ENCODE measurements at regions not wholly inside any gene's neighbourhood (a gene's known extent, or its start where the extent isn't known, plus 50 kb on each side); places are given as distances from the start of the nearest gene placed in this dataset.
"Not testable (repeated sequence)": the region's sequence is repeated elsewhere in the genome, so short reads cannot be mapped to it uniquely, and the experiment has no call there.

GRCh38 chr9:79028101-79028500 is 543.7 kb upstream of the TLE4 start:
- DNase-seq, result no peak
- in situ Hi-C loops (cut with HindIII; ENCODE audit: low pct_ligation_motif_present, low pct_unique_long_range_greater_than_20kb, low sequenced_read_pairs), result no loop called here

GRCh38 chr9:79034583-79034982 is 537.2 kb upstream of the TLE4 start:
- in situ Hi-C loops (cut with HindIII; ENCODE audit: low pct_ligation_motif_present, low pct_unique_long_range_greater_than_20kb, low sequenced_read_pairs), result no loop called here
- DNase-seq, result no peak

- no peak for DNase-seq
- in situ Hi-C loops (cut with HindIII; ENCODE audit: low pct_ligation_motif_present, low pct_unique_long_range_greater_than_20kb, low sequenced_read_pairs), result no loop called here
These were observed 534.4 kb upstream of the TLE4 start for GRCh38 chr9:79037338-79037737.

GRCh38 chr9:79040671-79041070 is 531.1 kb upstream of the TLE4 start:
- no peak for DNase-seq
- in situ Hi-C loops (cut with HindIII; ENCODE audit: low pct_ligation_motif_present, low pct_unique_long_range_greater_than_20kb, low sequenced_read_pairs), result no loop called here

- DNase-seq, result no peak
- in situ Hi-C loops (cut with HindIII; ENCODE audit: low pct_ligation_motif_present, low pct_unique_long_range_greater_than_20kb, low sequenced_read_pairs), result no loop called here
These were observed 530.5 kb upstream of the TLE4 start for GRCh38 chr9:79041266-79041665.

GRCh38 chr9:79043916-79044315 is 527.8 kb upstream of the TLE4 start:
- in situ Hi-C loops (cut with HindIII; ENCODE audit: low pct_ligation_motif_present, low pct_unique_long_range_greater_than_20kb, low sequenced_read_pairs), result no loop called here

GRCh38 chr9:79046401-79046800 is 525.4 kb upstream of the TLE4 start:
- no peak for DNase-seq
- in situ Hi-C loops (cut with HindIII; ENCODE audit: low pct_ligation_motif_present, low pct_unique_long_range_greater_than_20kb, low sequenced_read_pairs), result no loop called here

More at GRCh38 chr9:79043916-79044315, 527.8 kb upstream of the TLE4 start:
- DNase-seq, result no peak

- in situ Hi-C loops (cut with HindIII; ENCODE audit: low pct_ligation_motif_present, low pct_unique_long_range_greater_than_20kb, low sequenced_read_pairs), result no loop called here
- no peak for DNase-seq
These were observed 522.4 kb upstream of the TLE4 start for GRCh38 chr9:79049371-79049770.

- in situ Hi-C loops (cut with HindIII; ENCODE audit: low pct_ligation_motif_present, low pct_unique_long_range_greater_than_20kb, low sequenced_read_pairs), result no loop called here
These were observed 518.2 kb upstream of the TLE4 start for GRCh38 chr9:79053598-79053997.

GRCh38 chr9:79054500-79054899 is 517.3 kb upstream of the TLE4 start:
- in situ Hi-C loops (cut with HindIII; ENCODE audit: low pct_ligation_motif_present, low pct_unique_long_range_greater_than_20kb, low sequenced_read_pairs), result no loop called here
- DNase-seq, result no peak

More at GRCh38 chr9:79053598-79053997, 518.2 kb upstream of the TLE4 start:
- DNase-seq, result no peak

GRCh38 chr9:79056041-79056440 is 515.7 kb upstream of the TLE4 start:
- no peak for DNase-seq
- in situ Hi-C loops (cut with HindIII; ENCODE audit: low pct_ligation_motif_present, low pct_unique_long_range_greater_than_20kb, low sequenced_read_pairs), result no loop called here

GRCh38 chr9:79057576-79057975 is 514.2 kb upstream of the TLE4 start:
- in situ Hi-C loops (cut with HindIII; ENCODE audit: low pct_ligation_motif_present, low pct_unique_long_range_greater_than_20kb, low sequenced_read_pairs), result no loop called here

GRCh38 chr9:79060766-79061165 is 511.0 kb upstream of the TLE4 start:
- in situ Hi-C loops (cut with HindIII; ENCODE audit: low pct_ligation_motif_present, low pct_unique_long_range_greater_than_20kb, low sequenced_read_pairs), result no loop called here
- no peak for DNase-seq

More at GRCh38 chr9:79057576-79057975, 514.2 kb upstream of the TLE4 start:
- DNase-seq, result no peak

GRCh38 chr9:79061752-79062616 is 509.8 kb upstream of the TLE4 start:
- no peak for DNase-seq
- in situ Hi-C loops (cut with HindIII; ENCODE audit: low pct_ligation_motif_present, low pct_unique_long_range_greater_than_20kb, low sequenced_read_pairs), result no loop called here

GRCh38 chr9:79073201-79073600 is 498.6 kb upstream of the TLE4 start:
- in situ Hi-C loops (cut with HindIII; ENCODE audit: low pct_ligation_motif_present, low pct_unique_long_range_greater_than_20kb, low sequenced_read_pairs), result no loop called here
- no peak for DNase-seq

GRCh38 chr9:79080536-79080935 is 491.2 kb upstream of the TLE4 start:
- in situ Hi-C loops (cut with HindIII; ENCODE audit: low pct_ligation_motif_present, low pct_unique_long_range_greater_than_20kb, low sequenced_read_pairs), result no loop called here
- peak; percentile 8 for DNase-seq

GRCh38 chr9:79083621-79084020 is 488.1 kb upstream of the TLE4 start:
- in situ Hi-C loops (cut with HindIII; ENCODE audit: low pct_ligation_motif_present, low pct_unique_long_range_greater_than_20kb, low sequenced_read_pairs), result no loop called here

GRCh38 chr9:79087133-79087532 is 484.6 kb upstream of the TLE4 start:
- no peak for DNase-seq
- in situ Hi-C loops (cut with HindIII; ENCODE audit: low pct_ligation_motif_present, low pct_unique_long_range_greater_than_20kb, low sequenced_read_pairs), result no loop called here

More at GRCh38 chr9:79083621-79084020, 488.1 kb upstream of the TLE4 start:
- no peak for DNase-seq

- in situ Hi-C loops (cut with HindIII; ENCODE audit: low pct_ligation_motif_present, low pct_unique_long_range_greater_than_20kb, low sequenced_read_pairs), result no loop called here
- DNase-seq, result no peak
These were observed 482.7 kb upstream of the TLE4 start for GRCh38 chr9:79089054-79089560.

GRCh38 chr9:79089851-79090250 is 481.9 kb upstream of the TLE4 start:
- DNase-seq; in situ Hi-C loops (cut with HindIII; ENCODE audit: low pct_ligation_motif_present, low pct_unique_long_range_greater_than_20kb, low sequenced_read_pairs): not testable (repeated sequence)
